H1 (cell line): ENCODE measurements at regions not wholly inside any gene's neighbourhood (a gene's known extent, or its start where the extent isn't known, plus 50 kb on each side); places are given as distances from the start of the nearest gene placed in this dataset.

ENCODE experiments used
- CTCF ChIA-PET: fragments of 300-600 bp; sonication (Branson Sonifier 250); formaldehyde crosslinking; loops from one replicate; lab custom pipeline; 2021; ENCODE audit not compliant: partially characterized antibody; lab: Charles Lee
- POLR2A ChIA-PET: fragments of 300-600 bp; sonication (Branson Sonifier 250); formaldehyde crosslinking; loops from one replicate; lab custom pipeline; 2021; ENCODE audit warnings: inconsistent platforms; ENCODE audit not compliant: partially characterized antibody; lab: Charles Lee
- DNase-seq, 2 experiments: peaks; one replicate each; pipeline versions ENCODE4 v3.0.0 to v3.0.0-alpha.2; 2010 to 2022; ENCODE audit warnings: low spot score in 2 of 2, low read depth in 1 of 2, mixed read lengths in 1 of 2
- FAIRE-seq: peaks from 2 replicates; lab custom pipeline; 2011; peaks lifted over from hg19 to GRCh38; lab: Jason Lieb, UNC
- H2AFZ ChIP-seq: 2 replicates; pipeline ENCODE4 v1.8.1; 2012; ENCODE audit warnings: low read length, inconsistent platforms
- H2AK5ac ChIP-seq: 2 replicates; pipeline ENCODE4 v1.6.1; 2013; ENCODE audit warnings: low read depth, low read length
- H2BK120ac ChIP-seq: replicated peaks from 2 replicates; pipeline ENCODE3; 2013; ENCODE audit warnings: low read depth, low read length, inconsistent platforms
- H2BK12ac ChIP-seq: 2 replicates; pipeline ENCODE4 v1.6.1; 2013; ENCODE audit warnings: low read depth, low read length
- H2BK15ac ChIP-seq: 2 replicates; pipeline ENCODE4 v1.6.1; 2013; ENCODE audit warnings: low read length
- H2BK20ac ChIP-seq: 2 replicates; pipeline ENCODE4 v1.6.1; 2013; ENCODE audit warnings: low read length
- H2BK5ac ChIP-seq: 2 replicates; pipeline ENCODE4 v1.6.1; 2013; ENCODE audit warnings: low read depth, low read length
- H3K14ac ChIP-seq: 2 replicates; pipeline ENCODE4 v1.6.1; 2013; ENCODE audit warnings: inconsistent platforms; ENCODE audit not compliant: insufficient read length
- H3K18ac ChIP-seq: 2 replicates; pipeline ENCODE4 v1.6.1; 2013; ENCODE audit warnings: low read length; ENCODE audit errors: extremely low read depth
- H3K23ac ChIP-seq: 2 replicates; pipeline ENCODE4 v1.6.1; 2013; ENCODE audit warnings: inconsistent platforms; ENCODE audit not compliant: insufficient read length
- H3K23me2 ChIP-seq: 2 replicates; pipeline ENCODE4 v1.6.1; 2013; ENCODE audit warnings: low read depth, low read length
- H3K27ac ChIP-seq: 2 replicates; pipeline ENCODE4 v1.6.1; 2011; ENCODE audit warnings: low read depth, low read length, inconsistent platforms
- H3K27me3 ChIP-seq, 4 experiments: replicated peaks in 1 of 4; 1 replicate in 1 of 4; 2 replicates in 3 of 4; pipeline versions ENCODE4 v1.6.1 to v1.8.1; 2011 to 2013; ENCODE audit warnings: low read length in 3 of 4, mild to moderate bottlenecking in 3 of 4, inconsistent platforms in 2 of 4, mixed read lengths in 2 of 4, moderate library complexity in 1 of 4; ENCODE audit not compliant: control insufficient read depth in 3 of 4, insufficient read depth in 3 of 4; ENCODE audit errors: extremely low read depth in 1 of 4
- H3K36me3 ChIP-seq, 4 experiments: 2 replicates each; pipeline versions ENCODE4 v1.6.1 to v1.8.1; 2011 to 2013; ENCODE audit warnings: mild to moderate bottlenecking in 4 of 4, low read length in 3 of 4, moderate library complexity in 2 of 4, control low read depth in 1 of 4, inconsistent platforms in 1 of 4; ENCODE audit not compliant: insufficient read depth in 4 of 4, control insufficient read depth in 2 of 4
- H3K4ac ChIP-seq: replicated peaks from 2 replicates; pipeline ENCODE3; 2013; ENCODE audit warnings: low read length, low read depth, mixed read lengths, inconsistent platforms; ENCODE audit not compliant: insufficient read length
- H3K4me1 ChIP-seq, 4 experiments: replicated peaks in 1 of 4; 1 replicate in 1 of 4; 2 replicates in 3 of 4; pipeline versions ENCODE4 v1.6.1 to v1.8.1; 2011 to 2013; ENCODE audit warnings: low read length in 3 of 4, inconsistent platforms in 2 of 4, mixed read lengths in 1 of 4; ENCODE audit not compliant: insufficient read depth in 4 of 4, control insufficient read depth in 3 of 4
- H3K4me2 ChIP-seq, 2 experiments: 2 replicates each; pipeline versions ENCODE4 v1.6.1 to v1.8.1; 2011 to 2013; ENCODE audit warnings: low read depth in 2 of 2, low read length in 2 of 2, control low read depth in 1 of 2, inconsistent platforms in 1 of 2, mild to moderate bottlenecking in 1 of 2; ENCODE audit not compliant: insufficient read depth in 1 of 2
- H3K4me3 ChIP-seq, 4 experiments: fragments of 200-600, 300-600 bp in 1 of 4; sonication (generic), shearing (Covaris generic), sonication (Bioruptor Twin) in 1 of 4; 2 replicates each; pipeline versions ENCODE4 v1.5.1 to v1.8.1; 2011 to 2016; ENCODE audit warnings: low read length in 4 of 4, low read depth in 3 of 4, control low read depth in 2 of 4, inconsistent platforms in 2 of 4, mild to moderate bottlenecking in 2 of 4, mixed read lengths in 1 of 4, moderate library complexity in 1 of 4; ENCODE audit not compliant: insufficient read depth in 2 of 4; ENCODE audit errors: extremely low read depth in 1 of 4
- H3K56ac ChIP-seq: replicated peaks from 2 replicates; pipeline ENCODE3; 2013; ENCODE audit warnings: low read depth, mild to moderate bottlenecking, mixed read lengths, low read length, inconsistent platforms; ENCODE audit not compliant: insufficient read length
- H3K79me1 ChIP-seq: 2 replicates; pipeline ENCODE4 v1.6.1; 2013; ENCODE audit warnings: low read depth, low read length, control low read depth
- H3K79me2 ChIP-seq, 2 experiments: 2 replicates each; pipeline versions ENCODE4 v1.6.1 to v1.8.1; 2012 to 2013; ENCODE audit warnings: low read length in 2 of 2, mild to moderate bottlenecking in 2 of 2, inconsistent platforms in 1 of 2; ENCODE audit not compliant: insufficient read depth in 2 of 2, control insufficient read depth in 1 of 2
- H3K9ac ChIP-seq, 4 experiments: replicated peaks in 1 of 4; 1 replicate in 1 of 4; 2 replicates in 3 of 4; pipeline versions ENCODE4 v1.6.1 to v1.8.1; 2011 to 2013; ENCODE audit warnings: low read depth in 3 of 4, low read length in 3 of 4, control low read depth in 2 of 4, mild to moderate bottlenecking in 2 of 4, moderate library complexity in 2 of 4, inconsistent platforms in 1 of 4; ENCODE audit errors: extremely low read depth in 1 of 4
- H3K9me3 ChIP-seq, 2 experiments: 2 replicates each; pipeline versions ENCODE4 v1.6.1 to v1.8.1; 2012 to 2013; ENCODE audit warnings: mild to moderate bottlenecking in 2 of 2, moderate library complexity in 2 of 2, control low read depth in 1 of 2, inconsistent platforms in 1 of 2, low read depth in 1 of 2, low read length in 1 of 2, mixed read lengths in 1 of 2; ENCODE audit not compliant: insufficient read depth in 2 of 2
- H4K20me1 ChIP-seq, 2 experiments: replicated peaks in 1 of 2; 2 replicates each; pipeline versions ENCODE3 to v1.8.1; 2011 to 2013; ENCODE audit warnings: inconsistent platforms in 2 of 2, low read length in 2 of 2, mild to moderate bottlenecking in 1 of 2; ENCODE audit not compliant: insufficient read depth in 2 of 2, control insufficient read depth in 1 of 2
- H4K5ac ChIP-seq: 2 replicates; pipeline ENCODE4 v1.6.1; 2013; ENCODE audit warnings: low read length, low read depth, mixed read lengths, inconsistent platforms; ENCODE audit not compliant: insufficient read length
- H4K8ac ChIP-seq: 2 replicates; pipeline ENCODE4 v1.8.0; 2013; ENCODE audit warnings: mild to moderate bottlenecking, moderate library complexity, low read length, inconsistent platforms; ENCODE audit not compliant: insufficient read depth; ENCODE audit errors: extremely low read depth
- H4K91ac ChIP-seq: replicated peaks from 2 replicates; pipeline ENCODE3; 2013; ENCODE audit warnings: low read length, mixed read lengths, inconsistent platforms; ENCODE audit not compliant: insufficient read length
- EP300 ChIP-seq, 2 experiments: IDR thresholded peaks; 1 replicate in 1 of 2; 2 replicates in 1 of 2; pipeline ENCODE4 v1.6.1; 2011 to 2012; ENCODE audit warnings: low read depth in 2 of 2, low read length in 2 of 2, mild to moderate bottlenecking in 2 of 2, borderline replicate concordance in 1 of 2, inconsistent platforms in 1 of 2, moderate library complexity in 1 of 2
- GABPA ChIP-seq: IDR thresholded peaks from 2 replicates; pipeline ENCODE4 v1.6.1; 2011; ENCODE audit warnings: mild to moderate bottlenecking, low read length, moderate library complexity, borderline replicate concordance; ENCODE audit not compliant: insufficient read depth
- SIN3A ChIP-seq, 2 experiments: IDR thresholded peaks in 1 of 2; conservative IDR thresholded peaks in 1 of 2; 2 replicates each; pipeline ENCODE4 v1.6.1; 2011 to 2012; ENCODE audit warnings: low read length in 2 of 2, improper control_type of control experiment in 1 of 2, low read depth in 1 of 2, mild to moderate bottlenecking in 1 of 2
- WGBS, 2 experiments: shearing (Covaris generic) in 1 of 2; methylation state at CpG; one replicate each; pipeline versions ENCODE4 v1.1.6 to v1.1.7; 2013 to 2015; ENCODE audit warnings: low lambda C conversion rate in 2 of 2, mixed read lengths in 2 of 2, inconsistent platforms in 1 of 2, low coverage in 1 of 2, missing lambda C conversion rate in 1 of 2; ENCODE audit not compliant: insufficient replicate concordance in 2 of 2, insufficient coverage in 1 of 2, insufficient read length in 1 of 2; ENCODE audit errors: extremely low coverage in 1 of 2, missing lambda C conversion rate in 1 of 2; 5-methylcytosine and 5-hydroxymethylcytosine counted together

GRCh38 chr2:146912536-146912935 lies 932.3 kb upstream of the ACVR2A start:
- H4K8ac ChIP-seq = no peak overlapping the region
- H2BK5ac ChIP-seq = no peak overlapping the region
- no peak overlapping the region for H4K91ac ChIP-seq
- H3K56ac ChIP-seq = no peak overlapping the region
- no peaks in the 10 kb centered on the region for H3K79me1 ChIP-seq
- no peaks in the 10 kb centered on the region for H3K9me3 ChIP-seq
- no peaks in the 10 kb centered on the region; a peak in 1 of 7 replicates for H3K4me1 ChIP-seq
- H2BK15ac ChIP-seq = no peak overlapping the region
- no peak overlapping the region for H3K4ac ChIP-seq
- CTCF ChIA-PET = interaction anchor here (1.1 to 1.3 kb wide), 2 partner anchors 15 to 132 kb away, joined by 3 to 5 read pairs; no protein-coding TSS in a partner anchor
- no peak for DNase-seq
- H2BK120ac ChIP-seq = no peak overlapping the region
- H3K4me3 ChIP-seq = no peak overlapping the region
- H2AK5ac ChIP-seq = no peak overlapping the region
- H2BK12ac ChIP-seq = no peak overlapping the region
- no peak overlapping the region for H3K14ac ChIP-seq
- H2AFZ ChIP-seq = no peak overlapping the region
- no peaks in the 10 kb centered on the region for H4K20me1 ChIP-seq
- no peak overlapping the region for H3K18ac ChIP-seq
- H3K23me2 ChIP-seq = no peaks in the 10 kb centered on the region
- H2BK20ac ChIP-seq = no peak overlapping the region
- H3K36me3 ChIP-seq = no peaks in the 10 kb centered on the region
- no peaks in the 10 kb centered on the region for H3K79me2 ChIP-seq
- H4K5ac ChIP-seq = no peak overlapping the region
- no peak for FAIRE-seq
- no peaks in the 10 kb centered on the region for H3K27me3 ChIP-seq
- no peak overlapping the region for H3K23ac ChIP-seq
- no peak overlapping the region for H3K9ac ChIP-seq
- POLR2A ChIA-PET = no interaction called here
- TF ChIP-seq GABPA = no peak
- TF ChIP-seq SIN3A (conservative IDR thresholded peaks at IDR 0.05 in 1 of 2, IDR thresholded peaks at IDR 0.05 in 1 of 2; ENCODE audit: low read depth in 1 of 2, low read length in 2 of 2) = no peak
- TF ChIP-seq EP300 (IDR thresholded peaks at IDR 0.05; ENCODE audit: borderline replicate concordance in 1 of 2, low read depth in 2 of 2, low read length in 2 of 2) = no peak
- H3K4me2 ChIP-seq = no peak overlapping the region
- 91% methylated on average over 3 of the region's 3 CpGs; no CpG with 5 or more reads in 1 of the 2 experiments for WGBS, 2 experiments
- no peak overlapping the region for H3K27ac ChIP-seq
